ENCODE measurements at regions not wholly inside any gene's neighbourhood (a gene's known extent, or its start where the extent isn't known, plus 50 kb on each side); places are given as distances from the start of the nearest gene placed in this dataset.

GRCh38 chr11:127926721-127927120 lies 660.6 kb downstream of the ETS1 start:
- H3K9ac ChIP-seq (ENCODE audit: low read length in 5 of 5), result no peak overlapping the region
- no peaks in the 10 kb centered on the region for H3K36me3 ChIP-seq (ENCODE audit: control insufficient read depth in 5 of 5, insufficient read depth in 5 of 5, low read length in 5 of 5)
- no peaks in the 10 kb centered on the region for H3K27me3 ChIP-seq (ENCODE audit: control insufficient read depth in 5 of 5, insufficient read depth in 4 of 5, low read length in 5 of 5)
- H3K4me1 ChIP-seq (ENCODE audit: control insufficient read depth in 5 of 5, insufficient read depth in 5 of 5, low read length in 5 of 5), result no peaks in the 10 kb centered on the region
- H3K9me3 ChIP-seq (ENCODE audit: control insufficient read depth in 5 of 5, low read length in 5 of 5), result peaks cover 0 to 4% (median 0%) of the 10 kb centered on the region in 5 donors
- no peak overlapping the region for H3K27ac ChIP-seq (ENCODE audit: low read depth, low read length)
- no peak overlapping the region for H3K4me3 ChIP-seq (ENCODE audit: low read depth in 1 of 5, low read length in 5 of 5)

GRCh38 chr11:127925475-127925874 lies 661.9 kb downstream of the ETS1 start:
- no peaks in the 10 kb centered on the region for H3K36me3 ChIP-seq (ENCODE audit: control insufficient read depth in 5 of 5, insufficient read depth in 5 of 5, low read length in 5 of 5)
- no peaks in the 10 kb centered on the region for H3K4me1 ChIP-seq (ENCODE audit: control insufficient read depth in 5 of 5, insufficient read depth in 5 of 5, low read length in 5 of 5)
- no peaks in the 10 kb centered on the region for H3K27me3 ChIP-seq (ENCODE audit: control insufficient read depth in 5 of 5, insufficient read depth in 4 of 5, low read length in 5 of 5)
- H3K27ac ChIP-seq (ENCODE audit: low read depth, low read length), result no peak overlapping the region
- no peak overlapping the region for H3K4me3 ChIP-seq (ENCODE audit: low read depth in 1 of 5, low read length in 5 of 5)
- peaks cover 0 to 4% (median 0%) of the 10 kb centered on the region in 5 donors for H3K9me3 ChIP-seq (ENCODE audit: control insufficient read depth in 5 of 5, low read length in 5 of 5)
- no peak overlapping the region for H3K9ac ChIP-seq (ENCODE audit: low read length in 5 of 5)

DNA sequence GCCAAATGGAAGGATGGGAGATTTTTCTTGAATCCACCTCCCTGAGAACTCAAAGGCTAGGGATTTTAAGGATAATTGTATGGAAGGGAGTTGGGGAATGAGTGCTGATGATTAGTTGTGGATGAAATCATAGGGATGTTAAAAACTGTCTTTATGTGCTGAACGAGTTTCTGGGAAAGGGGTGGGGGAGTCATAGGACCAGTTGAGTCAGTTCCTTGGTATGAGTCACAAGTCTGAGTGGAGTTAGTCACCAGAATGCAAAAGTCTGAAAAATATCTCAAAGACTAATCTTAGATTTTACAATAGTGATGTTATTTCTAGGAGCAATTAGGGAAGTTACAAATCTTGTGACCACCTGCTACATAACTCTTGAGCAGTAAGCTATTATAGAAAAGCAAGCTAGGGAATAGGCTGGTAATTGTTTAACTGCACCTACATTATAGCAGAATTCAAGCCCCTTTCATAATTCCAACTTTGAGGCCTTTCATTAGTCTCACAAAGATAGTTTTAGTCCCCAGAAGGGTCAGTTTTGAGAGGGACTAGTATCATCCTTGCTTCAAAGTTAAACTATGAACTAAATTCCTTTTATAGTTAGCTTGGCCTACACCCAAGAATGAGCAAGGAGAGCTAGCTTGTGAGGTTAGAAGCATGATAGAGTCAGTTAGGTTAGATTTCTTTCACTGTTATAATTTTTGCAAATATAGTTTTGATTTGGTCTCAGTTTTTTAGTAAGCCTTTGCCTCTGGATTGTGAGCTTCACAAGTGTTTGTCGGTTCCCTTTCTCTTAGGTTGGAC lies 668.0 kb downstream of the ETS1 start:
- Histone ChIP-seq H3K27me3 (ENCODE audit: control insufficient read depth in 5 of 5, insufficient read depth in 4 of 5, low read length in 5 of 5) (no peaks in the 10 kb centered on the region), H3K9ac (ENCODE audit: low read length in 5 of 5) (no peak overlapping the region), H3K36me3 (ENCODE audit: control insufficient read depth in 5 of 5, insufficient read depth in 5 of 5, low read length in 5 of 5) (no peaks in the 10 kb centered on the region)

DNA sequence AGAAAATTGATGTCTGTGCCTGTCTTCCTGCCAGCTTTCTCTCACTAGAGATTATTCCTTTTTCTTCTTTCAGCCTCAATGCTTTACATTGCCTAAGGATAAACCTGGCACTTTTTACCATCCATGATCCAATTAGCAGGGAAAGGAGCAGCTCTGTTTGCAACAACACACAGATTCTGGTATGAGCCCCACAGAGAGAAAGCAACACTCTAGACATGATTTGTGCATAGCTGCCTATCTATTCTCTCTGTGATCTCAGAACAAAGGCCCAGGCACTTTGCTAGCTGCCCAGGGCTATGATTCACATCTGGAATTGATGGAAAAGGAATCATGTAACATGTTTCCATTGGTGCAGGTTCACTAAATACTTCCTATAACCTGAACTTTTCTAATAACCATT lies 685.0 kb downstream of the ETS1 start:
- Histone ChIP-seq H3K27me3 (ENCODE audit: control insufficient read depth in 5 of 5, insufficient read depth in 4 of 5, low read length in 5 of 5) (no peaks in the 10 kb centered on the region), H3K4me1 (ENCODE audit: control insufficient read depth in 5 of 5, insufficient read depth in 5 of 5, low read length in 5 of 5) (peaks cover 0 to 6% (median 0%) of the 10 kb centered on the region in 5 donors), H3K27ac (ENCODE audit: low read depth, low read length) (no peak overlapping the region)

More for the DNA sequence above, 668.0 kb downstream of the ETS1 start:
- no peak overlapping the region for H3K27ac ChIP-seq (ENCODE audit: low read depth, low read length)
- H3K9me3 ChIP-seq (ENCODE audit: control insufficient read depth in 5 of 5, low read length in 5 of 5), result peaks cover 4 to 13% (median 12%) of the 10 kb centered on the region in 5 donors
- H3K4me1 ChIP-seq (ENCODE audit: control insufficient read depth in 5 of 5, insufficient read depth in 5 of 5, low read length in 5 of 5), result no peaks in the 10 kb centered on the region
- no peak overlapping the region for H3K4me3 ChIP-seq (ENCODE audit: low read depth in 1 of 5, low read length in 5 of 5)

DNA sequence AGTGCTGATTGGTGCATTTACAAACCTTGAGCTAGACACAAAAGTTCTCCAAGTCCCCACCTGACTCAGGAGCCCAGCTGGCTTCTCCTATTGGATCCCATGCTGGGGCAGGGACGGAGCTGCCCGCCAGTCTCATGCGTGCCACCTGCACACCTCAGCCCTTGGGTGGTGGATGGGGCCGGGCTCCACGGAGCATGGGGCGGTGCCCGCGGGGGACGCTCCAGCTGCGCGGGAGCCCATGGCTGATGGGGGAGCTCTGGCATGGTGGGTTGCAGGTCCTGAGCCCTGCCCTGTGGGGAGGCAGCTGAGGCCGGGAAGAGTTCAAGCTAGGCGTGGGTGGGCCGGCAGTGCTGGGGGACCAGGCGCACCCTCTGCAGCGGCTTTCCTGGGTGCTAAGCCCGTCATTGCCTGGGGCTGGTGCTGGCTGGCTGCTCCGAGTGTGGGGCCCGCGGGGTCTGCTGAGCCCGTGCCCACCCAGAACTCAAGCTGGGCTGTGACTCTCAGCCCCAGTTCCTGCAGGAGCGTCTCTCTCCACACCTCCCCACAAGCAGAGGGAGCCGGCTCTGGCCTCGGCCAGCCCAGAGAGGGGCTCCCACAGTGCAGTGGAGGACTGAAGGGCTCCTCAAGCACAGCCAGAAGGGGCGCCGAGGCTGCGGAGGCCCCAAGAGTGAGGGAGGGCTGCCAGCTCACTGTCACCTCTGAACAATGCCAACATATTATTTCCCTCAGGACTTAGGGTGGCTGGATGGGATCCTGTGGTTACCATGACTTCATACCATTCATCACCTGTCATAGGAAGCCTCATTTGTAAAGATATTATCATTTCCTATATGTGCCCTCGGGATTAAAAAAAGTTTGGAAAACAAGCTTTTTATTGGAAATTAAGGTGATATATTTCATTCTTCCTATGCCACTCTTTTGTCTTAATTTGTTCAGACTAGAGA lies 688.7 kb downstream of the ETS1 start:
- no peaks in the 10 kb centered on the region for H3K36me3 ChIP-seq (ENCODE audit: control insufficient read depth in 5 of 5, insufficient read depth in 5 of 5, low read length in 5 of 5)

More for the DNA sequence above, 685.0 kb downstream of the ETS1 start:
- no peak overlapping the region for H3K4me3 ChIP-seq (ENCODE audit: low read depth in 1 of 5, low read length in 5 of 5)
- H3K9me3 ChIP-seq (ENCODE audit: control insufficient read depth in 5 of 5, low read length in 5 of 5), result peaks cover 0 to 8% (median 4%) of the 10 kb centered on the region in 5 donors
- no peak overlapping the region for H3K9ac ChIP-seq (ENCODE audit: low read length in 5 of 5)
- H3K36me3 ChIP-seq (ENCODE audit: control insufficient read depth in 5 of 5, insufficient read depth in 5 of 5, low read length in 5 of 5), result no peaks in the 10 kb centered on the region

DNA sequence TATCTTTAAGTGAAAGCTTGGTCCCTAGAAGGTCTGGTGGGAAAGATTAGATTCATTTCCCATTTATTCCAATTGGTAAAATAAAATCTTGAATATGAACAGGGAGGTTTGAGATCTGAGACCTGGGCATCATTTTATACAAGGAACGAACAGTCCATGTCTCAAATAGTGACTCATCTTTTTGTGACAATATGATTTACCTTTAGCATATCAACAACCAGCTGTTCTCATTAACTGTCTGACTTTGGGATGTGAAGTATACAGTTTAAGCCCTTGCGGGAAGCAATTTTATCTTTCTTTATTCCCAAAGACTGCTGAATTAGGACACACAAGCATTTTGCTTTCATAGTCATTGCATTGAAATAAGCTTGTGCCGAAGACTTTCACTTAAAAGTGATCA lies 691.6 kb downstream of the ETS1 start:
- no peak overlapping the region for H3K4me3 ChIP-seq (ENCODE audit: low read depth in 1 of 5, low read length in 5 of 5)

More for the DNA sequence above, 688.7 kb downstream of the ETS1 start:
- Histone ChIP-seq H3K4me1 (ENCODE audit: control insufficient read depth in 5 of 5, insufficient read depth in 5 of 5, low read length in 5 of 5) (peaks cover 0 to 6% (median 0%) of the 10 kb centered on the region in 5 donors), H3K9ac (ENCODE audit: low read length in 5 of 5) (no peak overlapping the region), H3K4me3 (ENCODE audit: low read depth in 1 of 5, low read length in 5 of 5) (no peak overlapping the region), H3K9me3 (ENCODE audit: control insufficient read depth in 5 of 5, low read length in 5 of 5) (peaks cover 0 to 8% (median 4%) of the 10 kb centered on the region in 5 donors), H3K27ac (ENCODE audit: low read depth, low read length) (no peak overlapping the region), H3K27me3 (ENCODE audit: control insufficient read depth in 5 of 5, insufficient read depth in 4 of 5, low read length in 5 of 5) (no peaks in the 10 kb centered on the region)

DNA sequence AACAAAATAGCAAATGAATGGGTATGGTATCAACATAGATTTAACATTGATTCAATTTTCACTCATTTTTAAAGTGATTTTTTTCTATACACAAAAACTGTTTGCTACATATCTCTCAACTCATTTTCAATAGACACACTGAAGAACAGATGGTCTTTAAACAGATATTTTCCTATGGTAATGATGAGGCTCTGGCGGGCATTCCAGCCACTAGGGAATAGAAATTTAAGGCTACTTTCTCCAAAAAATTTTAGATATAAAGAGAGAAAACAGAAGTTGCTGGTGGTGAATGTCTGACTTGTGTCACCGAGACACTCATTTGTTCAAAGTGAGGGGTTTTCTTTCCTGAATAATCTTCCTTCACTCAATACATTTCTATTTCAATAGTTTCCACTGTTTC lies 693.0 kb downstream of the ETS1 start:
- Histone ChIP-seq H3K36me3 (ENCODE audit: control insufficient read depth in 5 of 5, insufficient read depth in 5 of 5, low read length in 5 of 5) (no peaks in the 10 kb centered on the region), H3K4me3 (ENCODE audit: low read depth in 1 of 5, low read length in 5 of 5) (no peak overlapping the region), H3K27ac (ENCODE audit: low read depth, low read length) (no peak overlapping the region), H3K27me3 (ENCODE audit: control insufficient read depth in 5 of 5, insufficient read depth in 4 of 5, low read length in 5 of 5) (no peaks in the 10 kb centered on the region), H3K4me1 (ENCODE audit: control insufficient read depth in 5 of 5, insufficient read depth in 5 of 5, low read length in 5 of 5) (no peaks in the 10 kb centered on the region), H3K9ac (ENCODE audit: low read length in 5 of 5) (no peak overlapping the region), H3K9me3 (ENCODE audit: control insufficient read depth in 5 of 5, low read length in 5 of 5) (peaks cover 0 to 8% (median 4%) of the 10 kb centered on the region in 5 donors)

More for the DNA sequence above, 691.6 kb downstream of the ETS1 start:
- H3K9ac ChIP-seq (ENCODE audit: low read length in 5 of 5), result no peak overlapping the region
- no peak overlapping the region for H3K27ac ChIP-seq (ENCODE audit: low read depth, low read length)
- peaks cover 0 to 8% (median 4%) of the 10 kb centered on the region in 5 donors for H3K9me3 ChIP-seq (ENCODE audit: control insufficient read depth in 5 of 5, low read length in 5 of 5)
- H3K4me1 ChIP-seq (ENCODE audit: control insufficient read depth in 5 of 5, insufficient read depth in 5 of 5, low read length in 5 of 5), result peaks cover 0 to under 1% (median 0%) of the 10 kb centered on the region in 5 donors
- no peaks in the 10 kb centered on the region for H3K27me3 ChIP-seq (ENCODE audit: control insufficient read depth in 5 of 5, insufficient read depth in 4 of 5, low read length in 5 of 5)
- no peaks in the 10 kb centered on the region for H3K36me3 ChIP-seq (ENCODE audit: control insufficient read depth in 5 of 5, insufficient read depth in 5 of 5, low read length in 5 of 5)

DNA sequence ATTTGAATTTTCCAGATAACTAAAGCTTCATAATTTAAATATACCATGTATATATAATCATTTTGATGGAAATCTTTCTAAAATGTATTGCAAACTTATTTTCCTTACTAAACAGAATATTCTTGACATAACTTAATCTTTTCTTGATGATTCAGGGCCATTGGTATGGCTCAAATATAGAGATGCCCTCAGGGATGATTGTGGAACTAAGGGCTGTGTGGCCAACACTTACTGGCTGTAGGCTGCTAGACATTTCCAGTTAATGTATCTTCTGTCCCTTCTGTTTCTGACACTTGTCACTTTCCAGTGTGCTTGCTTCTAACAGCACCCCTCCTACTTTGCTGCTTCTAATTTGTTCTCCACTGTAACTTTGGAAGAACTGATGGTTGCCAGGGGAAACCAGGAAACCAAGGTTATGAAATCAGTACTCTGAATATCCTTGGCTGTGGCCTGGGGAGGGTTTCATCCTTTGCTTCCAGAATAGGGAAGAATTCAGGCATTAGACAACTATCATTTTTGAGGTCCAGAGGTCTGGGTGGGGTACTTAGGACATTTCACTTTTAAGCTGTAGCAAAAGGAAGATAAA lies 697.2 kb downstream of the ETS1 start:
- no peak overlapping the region for H3K4me3 ChIP-seq (ENCODE audit: low read depth in 1 of 5, low read length in 5 of 5)
- no peaks in the 10 kb centered on the region for H3K4me1 ChIP-seq (ENCODE audit: control insufficient read depth in 5 of 5, insufficient read depth in 5 of 5, low read length in 5 of 5)
- no peak overlapping the region for H3K9ac ChIP-seq (ENCODE audit: low read length in 5 of 5)
- H3K27me3 ChIP-seq (ENCODE audit: control insufficient read depth in 5 of 5, insufficient read depth in 4 of 5, low read length in 5 of 5), result no peaks in the 10 kb centered on the region
- peaks cover 0 to 14% (median 6%) of the 10 kb centered on the region in 5 donors for H3K9me3 ChIP-seq (ENCODE audit: control insufficient read depth in 5 of 5, low read length in 5 of 5)
- no peak overlapping the region for H3K27ac ChIP-seq (ENCODE audit: low read depth, low read length)
- no peaks in the 10 kb centered on the region for H3K36me3 ChIP-seq (ENCODE audit: control insufficient read depth in 5 of 5, insufficient read depth in 5 of 5, low read length in 5 of 5)

DNA sequence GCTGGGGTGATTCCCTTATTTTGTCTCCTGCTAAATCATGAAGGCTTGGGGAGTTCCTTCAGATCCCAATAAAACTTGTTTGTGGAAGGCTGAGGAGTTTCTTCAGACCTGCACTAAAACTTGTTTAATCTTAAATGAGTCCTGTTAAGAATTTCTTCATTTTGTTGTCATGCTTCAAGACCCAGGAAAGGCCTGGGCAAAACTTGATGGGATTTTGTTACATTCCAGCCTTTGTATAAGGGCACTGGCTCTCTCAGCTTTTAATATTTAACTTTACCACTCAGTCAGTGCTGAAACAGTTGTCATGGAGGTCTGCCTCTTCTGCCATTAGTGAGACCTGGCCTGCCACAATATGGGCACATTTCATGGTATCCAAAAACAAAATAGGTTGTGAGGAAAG lies 699.0 kb downstream of the ETS1 start:
- Histone ChIP-seq H3K9ac (ENCODE audit: low read length in 5 of 5) (no peak overlapping the region), H3K4me3 (ENCODE audit: low read depth in 1 of 5, low read length in 5 of 5) (no peak overlapping the region), H3K4me1 (ENCODE audit: control insufficient read depth in 5 of 5, insufficient read depth in 5 of 5, low read length in 5 of 5) (no peaks in the 10 kb centered on the region), H3K36me3 (ENCODE audit: control insufficient read depth in 5 of 5, insufficient read depth in 5 of 5, low read length in 5 of 5) (no peaks in the 10 kb centered on the region), H3K9me3 (ENCODE audit: control insufficient read depth in 5 of 5, low read length in 5 of 5) (peaks cover 0 to 16% (median 10%) of the 10 kb centered on the region in 5 donors), H3K27me3 (ENCODE audit: control insufficient read depth in 5 of 5, insufficient read depth in 4 of 5, low read length in 5 of 5) (peaks cover 0 to 2% (median 0%) of the 10 kb centered on the region in 5 donors), H3K27ac (ENCODE audit: low read depth, low read length) (no peak overlapping the region)
